GM23338 (cell line): ENCODE measurements at regions not wholly inside any gene's neighbourhood (a gene's known extent, or its start where the extent isn't known, plus 50 kb on each side); places are given as distances from the start of the nearest gene placed in this dataset.

ENCODE experiments used
- ATAC-seq: fragments of 200-7000 bp; cut with Tn5 transposase; 3 replicates; pipeline ENCODE4 v1.9.1; 2020
- DNase-seq: peaks from one replicate; pipeline ENCODE4 v3.0.0-alpha.2; 2015; ENCODE audit warnings: low spot score
- H2AFZ ChIP-seq: fragments of 200-600 bp; sonication (generic); 2 replicates; pipeline ENCODE4 v1.8.0; 2016; ENCODE audit warnings: antibody characterized with exemption, mild to moderate bottlenecking, moderate library complexity
- H3F3A ChIP-seq: fragments of 200-600 bp; sonication (generic); replicated peaks from 2 replicates; pipeline ENCODE4 v1.8.0; 2017; ENCODE audit warnings: antibody characterized with exemption, mixed run types, low read depth
- H3K27ac ChIP-seq: fragments of 200-600 bp; sonication (generic); 2 replicates; pipeline ENCODE4 v1.6.1; 2016; ENCODE audit warnings: low read depth
- H3K27me3 ChIP-seq: fragments of 200-600 bp; sonication (generic); 2 replicates; pipeline ENCODE4 v1.8.0; 2016; ENCODE audit warnings: mild to moderate bottlenecking, mixed run types, moderate library complexity; ENCODE audit not compliant: insufficient read depth
- H3K36me3 ChIP-seq: fragments of 200-600 bp; sonication (generic); 2 replicates; pipeline ENCODE4 v1.8.0; 2016; ENCODE audit warnings: mild to moderate bottlenecking; ENCODE audit not compliant: insufficient read depth
- H3K4me1 ChIP-seq: fragments of 200-600 bp; sonication (generic); 2 replicates; pipeline ENCODE4 v1.8.0; 2016; ENCODE audit warnings: mild to moderate bottlenecking, moderate library complexity; ENCODE audit not compliant: insufficient read depth
- H3K4me2 ChIP-seq: fragments of 200-600 bp; sonication (generic); 2 replicates; pipeline ENCODE4 v1.7.1; 2017; ENCODE audit warnings: mixed run types
- H3K4me3 ChIP-seq: fragments of 200-600 bp; sonication (generic); 2 replicates; pipeline ENCODE4 v1.6.1; 2016; ENCODE audit warnings: mixed run types
- H3K79me2 ChIP-seq: fragments of 200-600 bp; sonication (generic); replicated peaks from 2 replicates; pipeline ENCODE4 v1.8.0; 2017; ENCODE audit warnings: mild to moderate bottlenecking; ENCODE audit not compliant: insufficient read depth
- H3K9me2 ChIP-seq: fragments of 200-600 bp; sonication (generic); 2 replicates; pipeline ENCODE4 v1.8.0; 2017; ENCODE audit not compliant: insufficient read depth
- H4K20me1 ChIP-seq: fragments of 200-600 bp; sonication (generic); replicated peaks from 2 replicates; pipeline ENCODE4 v1.8.0; 2017; ENCODE audit warnings: mild to moderate bottlenecking; ENCODE audit not compliant: insufficient read depth
- H3K27ac Mint-ChIP-seq: 2 replicates; pipeline ENCODE4 v1.8.0; 2020; ENCODE audit warnings: inconsistent platforms, mild to moderate bottlenecking, moderate library complexity, mixed read lengths
- H3K27me3 Mint-ChIP-seq: 3 replicates; pipeline ENCODE4 v1.8.0; 2022; ENCODE audit warnings: low read depth, mild to moderate bottlenecking, moderate library complexity, mixed read lengths, inconsistent platforms; ENCODE audit not compliant: insufficient read depth, poor library complexity
- H3K36me3 Mint-ChIP-seq: 3 replicates; pipeline ENCODE4 v1.8.0; 2021; ENCODE audit warnings: low read depth, mild to moderate bottlenecking, inconsistent platforms, moderate library complexity, mixed read lengths
- H3K4me1 Mint-ChIP-seq: 3 replicates; pipeline ENCODE4 v1.8.0; 2020; ENCODE audit warnings: mild to moderate bottlenecking, inconsistent platforms, mixed read lengths
- H3K4me3 Mint-ChIP-seq: 3 replicates; pipeline ENCODE4 v1.8.0; 2021; ENCODE audit warnings: moderate library complexity, mild to moderate bottlenecking, inconsistent platforms, mixed read lengths
- H3K9me3 Mint-ChIP-seq: 3 replicates; pipeline ENCODE4 v1.8.0; 2020; ENCODE audit warnings: moderate library complexity, mild to moderate bottlenecking, inconsistent platforms, mixed read lengths
- CTCF ChIP-seq, 2 experiments: fragments of 200-600 bp in 1 of 2; sonication (generic) in 1 of 2; conservative IDR thresholded peaks; 2 replicates each; pipeline versions ENCODE4 v1.5.1 to v1.6.1; 2016 to 2017; ENCODE audit warnings: antibody characterized with exemption in 2 of 2, low read depth in 2 of 2, mild to moderate bottlenecking in 2 of 2, moderate library complexity in 1 of 2
- EZH2 ChIP-seq: fragments of 200-600 bp; sonication (generic); IDR thresholded peaks from one replicate; pipeline ENCODE4 v1.8.0; 2017; ENCODE audit warnings: antibody characterized with exemption, mild to moderate bottlenecking, low read depth; ENCODE audit not compliant: unreplicated experiment
- EZH2phosphoT487 ChIP-seq: fragments of 200-600 bp; sonication (generic); IDR thresholded peaks from one replicate; pipeline ENCODE4 v1.8.1; 2018; ENCODE audit warnings: antibody characterized with exemption; ENCODE audit not compliant: unreplicated experiment
- POLR2AphosphoS5 ChIP-seq: IDR thresholded peaks from 2 replicates; pipeline ENCODE4 v1.6.1; 2016; ENCODE audit warnings: antibody characterized with exemption, low read depth
- STAT1 ChIP-seq: IDR thresholded peaks from one replicate; pipeline ENCODE4 v1.6.1; 2016; ENCODE audit warnings: antibody characterized with exemption; ENCODE audit not compliant: unreplicated experiment
- ZNF331 ChIP-seq: fragments of 250-450 bp; sonication (Bioruptor Pico); IDR thresholded peaks from 2 replicates; pipeline ENCODE4 v1.5.0; 2020; ENCODE audit warnings: low read depth, mild to moderate bottlenecking, moderate library complexity
- TF ChIP-seq, protein P1 (sequence below): fragments of 250-450 bp; sonication (Bioruptor Pico); IDR thresholded peaks from 2 replicates; pipeline ENCODE4 v1.5.0; 2020; ENCODE audit warnings: mild to moderate bottlenecking, moderate library complexity
- TF ChIP-seq, protein P2 (sequence below): IDR thresholded peaks from one replicate; pipeline ENCODE4 v1.6.1; 2018; ENCODE audit warnings: antibody characterized with exemption; ENCODE audit not compliant: unreplicated experiment

- DNase-seq, result no peak
- Histone ChIP-seq H4K20me1 (no peaks in the 10 kb centered on the region), H3K4me1 (peaks cover 27% of the 10 kb centered on the region), H3K27ac (no peak overlapping the region), H3F3A (no peaks in the 10 kb centered on the region), H3K4me2 (no peak overlapping the region), H3K79me2 (no peaks in the 10 kb centered on the region), H3K27me3 (no peaks in the 10 kb centered on the region), H2AFZ (no peak overlapping the region), H3K9me2 (no peaks in the 10 kb centered on the region), H3K4me3 (no peak overlapping the region), H3K36me3 (no peaks in the 10 kb centered on the region)
- TF ChIP-seq, protein P1, sequence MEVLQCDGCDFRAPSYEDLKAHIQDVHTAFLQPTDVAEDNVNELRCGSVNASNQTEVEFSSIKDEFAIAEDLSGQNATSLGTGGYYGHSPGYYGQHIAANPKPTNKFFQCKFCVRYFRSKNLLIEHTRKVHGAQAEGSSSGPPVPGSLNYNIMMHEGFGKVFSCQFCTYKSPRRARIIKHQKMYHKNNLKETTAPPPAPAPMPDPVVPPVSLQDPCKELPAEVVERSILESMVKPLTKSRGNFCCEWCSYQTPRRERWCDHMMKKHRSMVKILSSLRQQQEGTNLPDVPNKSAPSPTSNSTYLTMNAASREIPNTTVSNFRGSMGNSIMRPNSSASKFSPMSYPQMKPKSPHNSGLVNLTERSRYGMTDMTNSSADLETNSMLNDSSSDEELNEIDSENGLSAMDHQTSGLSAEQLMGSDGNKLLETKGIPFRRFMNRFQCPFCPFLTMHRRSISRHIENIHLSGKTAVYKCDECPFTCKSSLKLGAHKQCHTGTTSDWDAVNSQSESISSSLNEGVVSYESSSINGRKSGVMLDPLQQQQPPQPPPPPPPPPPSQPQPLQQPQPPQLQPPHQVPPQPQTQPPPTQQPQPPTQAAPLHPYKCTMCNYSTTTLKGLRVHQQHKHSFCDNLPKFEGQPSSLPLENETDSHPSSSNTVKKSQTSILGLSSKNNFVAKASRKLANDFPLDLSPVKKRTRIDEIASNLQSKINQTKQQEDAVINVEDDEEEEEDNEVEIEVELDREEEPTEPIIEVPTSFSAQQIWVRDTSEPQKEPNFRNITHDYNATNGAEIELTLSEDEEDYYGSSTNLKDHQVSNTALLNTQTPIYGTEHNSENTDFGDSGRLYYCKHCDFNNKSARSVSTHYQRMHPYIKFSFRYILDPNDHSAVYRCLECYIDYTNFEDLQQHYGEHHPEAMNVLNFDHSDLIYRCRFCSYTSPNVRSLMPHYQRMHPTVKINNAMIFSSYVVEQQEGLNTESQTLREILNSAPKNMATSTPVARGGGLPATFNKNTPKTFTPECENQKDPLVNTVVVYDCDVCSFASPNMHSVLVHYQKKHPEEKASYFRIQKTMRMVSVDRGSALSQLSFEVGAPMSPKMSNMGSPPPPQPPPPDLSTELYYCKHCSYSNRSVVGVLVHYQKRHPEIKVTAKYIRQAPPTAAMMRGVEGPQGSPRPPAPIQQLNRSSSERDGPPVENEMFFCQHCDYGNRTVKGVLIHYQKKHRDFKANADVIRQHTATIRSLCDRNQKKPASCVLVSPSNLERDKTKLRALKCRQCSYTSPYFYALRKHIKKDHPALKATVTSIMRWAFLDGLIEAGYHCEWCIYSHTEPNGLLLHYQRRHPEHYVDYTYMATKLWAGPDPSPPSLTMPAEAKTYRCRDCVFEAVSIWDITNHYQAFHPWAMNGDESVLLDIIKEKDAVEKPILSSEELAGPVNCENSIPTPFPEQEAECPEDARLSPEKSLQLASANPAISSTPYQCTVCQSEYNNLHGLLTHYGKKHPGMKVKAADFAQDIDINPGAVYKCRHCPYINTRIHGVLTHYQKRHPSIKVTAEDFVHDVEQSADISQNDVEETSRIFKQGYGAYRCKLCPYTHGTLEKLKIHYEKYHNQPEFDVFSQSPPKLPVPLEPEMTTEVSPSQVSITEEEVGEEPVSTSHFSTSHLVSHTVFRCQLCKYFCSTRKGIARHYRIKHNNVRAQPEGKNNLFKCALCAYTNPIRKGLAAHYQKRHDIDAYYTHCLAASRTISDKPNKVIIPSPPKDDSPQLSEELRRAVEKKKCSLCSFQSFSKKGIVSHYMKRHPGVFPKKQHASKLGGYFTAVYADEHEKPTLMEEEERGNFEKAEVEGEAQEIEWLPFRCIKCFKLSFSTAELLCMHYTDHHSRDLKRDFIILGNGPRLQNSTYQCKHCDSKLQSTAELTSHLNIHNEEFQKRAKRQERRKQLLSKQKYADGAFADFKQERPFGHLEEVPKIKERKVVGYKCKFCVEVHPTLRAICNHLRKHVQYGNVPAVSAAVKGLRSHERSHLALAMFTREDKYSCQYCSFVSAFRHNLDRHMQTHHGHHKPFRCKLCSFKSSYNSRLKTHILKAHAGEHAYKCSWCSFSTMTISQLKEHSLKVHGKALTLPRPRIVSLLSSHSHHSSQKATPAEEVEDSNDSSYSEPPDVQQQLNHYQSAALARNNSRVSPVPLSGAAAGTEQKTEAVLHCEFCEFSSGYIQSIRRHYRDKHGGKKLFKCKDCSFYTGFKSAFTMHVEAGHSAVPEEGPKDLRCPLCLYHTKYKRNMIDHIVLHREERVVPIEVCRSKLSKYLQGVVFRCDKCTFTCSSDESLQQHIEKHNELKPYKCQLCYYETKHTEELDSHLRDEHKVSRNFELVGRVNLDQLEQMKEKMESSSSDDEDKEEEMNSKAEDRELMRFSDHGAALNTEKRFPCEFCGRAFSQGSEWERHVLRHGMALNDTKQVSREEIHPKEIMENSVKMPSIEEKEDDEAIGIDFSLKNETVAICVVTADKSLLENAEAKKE (CRISPR knock-in tag), result no peak
- TF ChIP-seq EZH2 (no peak), POLR2AphosphoS5 (no peak), EZH2phosphoT487 (no peak), CTCF (conservative IDR thresholded peaks at IDR 0.05; ENCODE audit: low read depth in 2 of 2) (no peak), STAT1 (no peak), ZNF331 (CRISPR knock-in tag) (no peak)
- TF ChIP-seq, protein P2, sequence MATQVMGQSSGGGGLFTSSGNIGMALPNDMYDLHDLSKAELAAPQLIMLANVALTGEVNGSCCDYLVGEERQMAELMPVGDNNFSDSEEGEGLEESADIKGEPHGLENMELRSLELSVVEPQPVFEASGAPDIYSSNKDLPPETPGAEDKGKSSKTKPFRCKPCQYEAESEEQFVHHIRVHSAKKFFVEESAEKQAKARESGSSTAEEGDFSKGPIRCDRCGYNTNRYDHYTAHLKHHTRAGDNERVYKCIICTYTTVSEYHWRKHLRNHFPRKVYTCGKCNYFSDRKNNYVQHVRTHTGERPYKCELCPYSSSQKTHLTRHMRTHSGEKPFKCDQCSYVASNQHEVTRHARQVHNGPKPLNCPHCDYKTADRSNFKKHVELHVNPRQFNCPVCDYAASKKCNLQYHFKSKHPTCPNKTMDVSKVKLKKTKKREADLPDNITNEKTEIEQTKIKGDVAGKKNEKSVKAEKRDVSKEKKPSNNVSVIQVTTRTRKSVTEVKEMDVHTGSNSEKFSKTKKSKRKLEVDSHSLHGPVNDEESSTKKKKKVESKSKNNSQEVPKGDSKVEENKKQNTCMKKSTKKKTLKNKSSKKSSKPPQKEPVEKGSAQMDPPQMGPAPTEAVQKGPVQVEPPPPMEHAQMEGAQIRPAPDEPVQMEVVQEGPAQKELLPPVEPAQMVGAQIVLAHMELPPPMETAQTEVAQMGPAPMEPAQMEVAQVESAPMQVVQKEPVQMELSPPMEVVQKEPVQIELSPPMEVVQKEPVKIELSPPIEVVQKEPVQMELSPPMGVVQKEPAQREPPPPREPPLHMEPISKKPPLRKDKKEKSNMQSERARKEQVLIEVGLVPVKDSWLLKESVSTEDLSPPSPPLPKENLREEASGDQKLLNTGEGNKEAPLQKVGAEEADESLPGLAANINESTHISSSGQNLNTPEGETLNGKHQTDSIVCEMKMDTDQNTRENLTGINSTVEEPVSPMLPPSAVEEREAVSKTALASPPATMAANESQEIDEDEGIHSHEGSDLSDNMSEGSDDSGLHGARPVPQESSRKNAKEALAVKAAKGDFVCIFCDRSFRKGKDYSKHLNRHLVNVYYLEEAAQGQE, result no peak
- Mint-ChIP-seq H3K9me3 (no peaks in the 10 kb centered on the region), H3K4me1 (peaks cover 34% of the 10 kb centered on the region), H3K4me3 (no peak overlapping the region), H3K27ac (no peak overlapping the region), H3K27me3 (no peaks in the 10 kb centered on the region), H3K36me3 (no peaks in the 10 kb centered on the region)
- ATAC-seq, result no peak
These were observed 976.2 kb downstream of the FSTL5 start for GRCh38 chr4:161187569-161187968.
